Prostate gland (tissue), 2 donors: ENCODE measurements at regions not wholly inside any gene's neighbourhood (a gene's known extent, or its start where the extent isn't known, plus 50 kb on each side); places are given as distances from the start of the nearest gene placed in this dataset.

Experiments used
- DNase-seq: peaks from one replicate; pipeline ENCODE4 v3.0.0-alpha.2; 2019; ENCODE audit warnings: low spot score
- H3K27ac ChIP-seq, 2 donors: fragments of 200-600 bp; sonication (generic); 2 replicates each; pipeline ENCODE4 v1.5.1; 2017 to 2019
- H3K27me3 ChIP-seq: fragments of 200-600 bp; sonication (generic); replicated peaks from 2 replicates; pipeline ENCODE4 v1.5.1; 2019; ENCODE audit not compliant: insufficient read depth
- H3K36me3 ChIP-seq, 2 donors: fragments of 200-600 bp; sonication (generic); 1 replicate in 1 of 2; 2 replicates in 1 of 2; pipeline versions ENCODE4 v1.5.1 to v1.8.1; 2017 to 2019
- H3K4me1 ChIP-seq: fragments of 200-600 bp; sonication (generic); replicated peaks from 2 replicates; pipeline ENCODE4 v1.5.1; 2019
- H3K4me3 ChIP-seq, 2 donors: fragments of 200-600 bp; sonication (generic); 2 replicates each; pipeline ENCODE4 v1.5.1; 2017 to 2019
- H3K9me3 ChIP-seq: fragments of 200-600 bp; sonication (generic); 2 replicates; pipeline ENCODE4 v1.5.1; 2017
- POLR2A ChIP-seq: fragments of 450-650 bp; IDR thresholded peaks from one replicate; pipeline ENCODE4 v1.6.1; 2016; ENCODE audit warnings: antibody characterized with exemption, mild to moderate bottlenecking
- POLR2AphosphoS5 ChIP-seq: sonication (generic); formaldehyde crosslinking; IDR thresholded peaks from one replicate; pipeline ENCODE4 v1.6.1; 2017; ENCODE audit warnings: antibody characterized with exemption
- WGBS: methylation state at CpG from one replicate; pipeline ENCODE4 v1.1.5; 2018; 5-methylcytosine and 5-hydroxymethylcytosine counted together
- intact Hi-C: fragments of 100-400 bp; cut with DNase I; formaldehyde crosslinking; loops from one replicate; pipeline ENCODE4 v1.14.2; 2022
- TF ChIP-seq, protein P1 (sequence below), 4 experiments: fragments of 200-600 bp in 2 of 4; fragments of 450-650 bp in 2 of 4; sonication (generic) in 2 of 4; IDR thresholded peaks; 1 replicate in 3 of 4; 2 replicates in 1 of 4; pipeline ENCODE4 v1.5.1; 2016 to 2019; ENCODE audit warnings: antibody characterized with exemption in 4 of 4, mild to moderate bottlenecking in 2 of 4, moderate library complexity in 2 of 4

DNA sequence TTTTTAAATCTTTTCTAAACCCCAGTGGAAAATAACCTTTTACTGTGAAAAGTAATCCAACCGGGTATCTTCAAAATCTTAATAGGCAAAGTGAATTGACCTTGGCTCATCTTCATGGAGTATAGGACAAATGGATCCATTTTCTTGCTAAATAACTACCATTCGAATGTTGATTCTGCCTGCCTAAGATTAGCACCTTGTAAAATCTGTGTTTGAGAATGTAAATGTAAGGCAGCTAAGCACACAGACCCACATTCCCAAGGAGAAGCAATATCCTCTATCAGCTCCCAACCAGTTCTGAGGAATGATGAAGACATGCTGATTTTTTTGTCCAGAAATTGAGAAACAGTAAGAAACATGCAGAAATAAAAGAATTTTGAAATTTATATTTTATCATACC lies 509.8 kb upstream of the SMIM21 start:
- TF ChIP-seq, protein P1, sequence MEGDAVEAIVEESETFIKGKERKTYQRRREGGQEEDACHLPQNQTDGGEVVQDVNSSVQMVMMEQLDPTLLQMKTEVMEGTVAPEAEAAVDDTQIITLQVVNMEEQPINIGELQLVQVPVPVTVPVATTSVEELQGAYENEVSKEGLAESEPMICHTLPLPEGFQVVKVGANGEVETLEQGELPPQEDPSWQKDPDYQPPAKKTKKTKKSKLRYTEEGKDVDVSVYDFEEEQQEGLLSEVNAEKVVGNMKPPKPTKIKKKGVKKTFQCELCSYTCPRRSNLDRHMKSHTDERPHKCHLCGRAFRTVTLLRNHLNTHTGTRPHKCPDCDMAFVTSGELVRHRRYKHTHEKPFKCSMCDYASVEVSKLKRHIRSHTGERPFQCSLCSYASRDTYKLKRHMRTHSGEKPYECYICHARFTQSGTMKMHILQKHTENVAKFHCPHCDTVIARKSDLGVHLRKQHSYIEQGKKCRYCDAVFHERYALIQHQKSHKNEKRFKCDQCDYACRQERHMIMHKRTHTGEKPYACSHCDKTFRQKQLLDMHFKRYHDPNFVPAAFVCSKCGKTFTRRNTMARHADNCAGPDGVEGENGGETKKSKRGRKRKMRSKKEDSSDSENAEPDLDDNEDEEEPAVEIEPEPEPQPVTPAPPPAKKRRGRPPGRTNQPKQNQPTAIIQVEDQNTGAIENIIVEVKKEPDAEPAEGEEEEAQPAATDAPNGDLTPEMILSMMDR (IDR thresholded peaks at IDR 0.05): no peak
- TF ChIP-seq POLR2A (no peak), POLR2AphosphoS5 (no peak)
- no peaks in the 10 kb centered on the region for H3K4me1 ChIP-seq
- intact Hi-C loops: no loop called here
- 17% methylated on average over 2 of the region's 2 CpGs for WGBS
- no peak for DNase-seq
- H3K27me3 ChIP-seq: no peaks in the 10 kb centered on the region
- no peaks in the 10 kb centered on the region for H3K36me3 ChIP-seq
- H3K4me3 ChIP-seq: no peak overlapping the region
- no peak overlapping the region for H3K27ac ChIP-seq
- no peaks in the 10 kb centered on the region for H3K9me3 ChIP-seq

DNA sequence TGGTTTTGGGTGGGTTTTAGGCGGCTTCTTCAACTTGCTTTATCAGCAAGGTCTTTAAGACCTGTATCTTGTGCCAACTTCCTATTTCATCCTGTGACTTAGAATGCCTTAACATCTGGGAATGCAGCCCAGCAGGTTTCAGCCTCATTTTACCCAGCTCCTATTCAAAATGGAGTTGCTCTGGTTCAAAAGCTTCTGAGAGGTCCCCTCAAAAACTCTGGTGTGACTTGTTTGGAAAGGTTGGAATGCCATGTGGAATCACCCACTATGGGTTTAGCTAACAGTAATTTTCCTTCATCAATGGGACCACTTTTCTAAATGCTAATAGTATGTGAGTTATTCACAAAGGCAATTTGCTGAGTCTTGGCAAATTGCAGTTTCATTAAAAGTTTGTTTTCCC lies 509.4 kb upstream of the SMIM21 start:
- H3K4me3 ChIP-seq: no peak overlapping the region
- H3K4me1 ChIP-seq: no peaks in the 10 kb centered on the region
- no peak overlapping the region for H3K27ac ChIP-seq
- TF ChIP-seq, protein P1 (IDR thresholded peaks at IDR 0.05): no peak
- TF ChIP-seq POLR2AphosphoS5: no peak
- no peak for TF ChIP-seq POLR2A
- intact Hi-C loops: no loop called here
- no peaks in the 10 kb centered on the region for H3K27me3 ChIP-seq
- H3K9me3 ChIP-seq: no peaks in the 10 kb centered on the region
- WGBS: 100% methylated on average over 1 of the region's 1 CpG
- H3K36me3 ChIP-seq: no peaks in the 10 kb centered on the region
- DNase-seq: no peak

DNA sequence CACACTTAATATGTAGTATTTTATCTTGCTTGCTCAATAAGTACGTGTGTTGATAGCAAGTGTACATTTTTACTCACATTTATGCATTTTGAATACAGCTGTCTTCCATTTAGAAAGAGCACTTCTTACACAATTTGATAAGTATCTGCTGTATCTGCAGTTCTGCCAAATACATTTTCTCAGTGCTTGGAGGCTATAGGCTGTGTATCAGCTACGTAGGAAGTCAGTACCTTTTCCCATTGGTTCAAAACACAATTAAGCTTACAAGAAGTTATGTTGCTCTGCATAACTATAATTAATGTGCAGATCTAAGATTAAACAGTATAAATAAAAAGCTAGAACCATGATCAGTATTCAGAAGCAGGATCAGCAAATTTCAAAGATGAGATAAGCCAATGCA lies 503.6 kb upstream of the SMIM21 start:
- Histone ChIP-seq H3K9me3 (no peaks in the 10 kb centered on the region), H3K27ac (no peak overlapping the region), H3K4me3 (no peak overlapping the region), H3K36me3 (no peaks in the 10 kb centered on the region), H3K4me1 (no peaks in the 10 kb centered on the region), H3K27me3 (no peaks in the 10 kb centered on the region)
- WGBS: 77% methylated on average over 2 of the region's 2 CpGs
- DNase-seq: no peak
- TF ChIP-seq POLR2AphosphoS5 (no peak), POLR2A (no peak)
- TF ChIP-seq, protein P1 (IDR thresholded peaks at IDR 0.05): no peak
- intact Hi-C loops: no loop called here

DNA sequence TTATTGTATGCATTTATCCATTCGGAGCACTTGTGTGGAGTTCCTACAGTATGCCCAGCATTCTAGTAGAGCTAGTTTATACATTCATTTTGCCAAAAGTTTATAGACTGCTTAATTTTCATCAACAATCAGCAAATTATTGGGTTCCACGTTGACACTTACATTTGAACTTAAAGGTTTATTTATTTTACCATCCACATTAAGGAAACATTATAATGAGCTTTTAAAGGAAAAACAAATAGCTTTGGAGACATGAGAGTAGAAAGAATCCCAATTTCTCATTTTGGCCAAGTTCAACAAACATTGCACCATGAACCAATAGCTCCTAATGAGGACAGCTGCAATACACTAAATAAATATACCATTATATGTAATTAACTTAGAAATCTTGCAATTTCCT lies 501.2 kb upstream of the SMIM21 start:
- no peak overlapping the region for H3K4me3 ChIP-seq
- intact Hi-C loops: no loop called here
- 51% methylated on average over 2 of the region's 2 CpGs for WGBS
- no peaks in the 10 kb centered on the region for H3K4me1 ChIP-seq
- TF ChIP-seq, protein P1 (IDR thresholded peaks at IDR 0.05): no peak
- TF ChIP-seq POLR2A (no peak), POLR2AphosphoS5 (no peak)
- H3K27ac ChIP-seq: no peak overlapping the region
- H3K36me3 ChIP-seq: no peaks in the 10 kb centered on the region
- no peaks in the 10 kb centered on the region for H3K27me3 ChIP-seq
- H3K9me3 ChIP-seq: no peaks in the 10 kb centered on the region
- no peak for DNase-seq

DNA sequence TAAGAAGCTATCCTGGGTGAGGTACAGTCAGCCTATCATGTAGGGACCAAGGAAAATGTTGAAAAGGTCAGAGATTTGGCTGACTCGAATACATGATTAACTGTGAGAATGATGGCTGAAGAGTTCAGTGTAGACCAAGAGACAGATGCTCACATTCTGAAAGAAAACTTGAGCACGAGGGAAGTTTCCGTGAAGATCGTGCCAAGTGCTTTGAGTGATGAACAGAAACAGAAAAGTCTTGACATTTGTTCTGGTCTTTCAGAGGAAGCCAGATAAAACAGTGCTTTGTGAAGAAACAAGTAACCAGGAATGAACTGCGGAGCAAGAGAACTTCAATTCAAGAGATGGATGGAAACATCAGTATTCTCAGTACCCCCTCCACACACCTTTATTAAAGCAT lies 500.3 kb upstream of the SMIM21 start:
- TF ChIP-seq POLR2AphosphoS5: no peak
- TF ChIP-seq POLR2A: no peak
- TF ChIP-seq, protein P1 (IDR thresholded peaks at IDR 0.05): no peak
- intact Hi-C loops: no loop called here
- no peaks in the 10 kb centered on the region for H3K36me3 ChIP-seq

More for the DNA sequence above, 500.3 kb upstream of the SMIM21 start:
- H3K27ac ChIP-seq: no peak overlapping the region
- no peaks in the 10 kb centered on the region for H3K27me3 ChIP-seq
- H3K4me1 ChIP-seq: no peaks in the 10 kb centered on the region
- no peak for DNase-seq
- H3K9me3 ChIP-seq: no peaks in the 10 kb centered on the region
- no peak overlapping the region for H3K4me3 ChIP-seq
- WGBS: 95% methylated on average over 5 of the region's 5 CpGs
